ENCODE measurements at regions not wholly inside any gene's neighbourhood (a gene's known extent, or its start where the extent isn't known, plus 50 kb on each side); places are given as distances from the start of the nearest gene placed in this dataset.

GRCh38 chr2:19644763-19645162 is 257.0 kb downstream of the TTC32 start:
- no peak for TF ChIP-seq POLR2A (IDR thresholded peaks at IDR 0.05)
- TF ChIP-seq EP300 (IDR thresholded peaks at IDR 0.05), result no peak
- no peak for TF ChIP-seq CTCF (IDR thresholded peaks at IDR 0.05)
